IMR-90 (cell line): ENCODE measurements at regions not wholly inside any gene's neighbourhood (a gene's known extent, or its start where the extent isn't known, plus 50 kb on each side); places are given as distances from the start of the nearest gene placed in this dataset.

ENCODE experiments used
- ATAC-seq: fragments of 200-7000 bp; cut with Tn5 transposase; 2 replicates; pipeline ENCODE4 v1.9.1; 2020; ENCODE audit warnings: low read depth, mild to moderate bottlenecking, moderate library complexity
- BruUV-seq: library from RNA; stranded (reverse); fragments of 400-500 nt; replicated peaks from 2 replicates; lab custom pipeline; 2021; lab: Mats Ljungman, UMichigan
- CTCF ChIA-PET: fragments of 300-600 bp; formaldehyde crosslinking; extraction: SDS; loops from one replicate; lab custom pipeline; 2021; ENCODE audit warnings: antibody characterized with exemption; lab: Yijun Ruan, JAX
- POLR2A ChIA-PET: fragments of 300-600 bp; sonication (Branson Sonifier 250); formaldehyde crosslinking; loops from one replicate; lab custom pipeline; 2022; ENCODE audit warnings: antibody characterized with exemption; ENCODE audit not compliant: unreplicated experiment; lab: Charles Lee
- DNase-seq: peaks from one replicate; pipeline ENCODE4 v3.0.0; 2013
- H2AFZ ChIP-seq: replicated peaks from 2 replicates; pipeline ENCODE3; 2013; ENCODE audit warnings: low read length, mild to moderate bottlenecking; ENCODE audit not compliant: poor library complexity
- H2AK5ac ChIP-seq: 2 replicates; pipeline ENCODE4 v1.6.1; 2013; ENCODE audit warnings: low read depth, low read length, inconsistent platforms
- H2AK9ac ChIP-seq: replicated peaks from 2 replicates; pipeline ENCODE3; 2013; ENCODE audit warnings: mild to moderate bottlenecking, low read depth, low read length, moderate library complexity; ENCODE audit not compliant: poor library complexity
- H2BK120ac ChIP-seq: 2 replicates; pipeline ENCODE4 v1.6.1; 2013; ENCODE audit warnings: low read depth, low read length, inconsistent platforms
- H2BK15ac ChIP-seq: 3 replicates; pipeline ENCODE4 v1.6.1; 2013; ENCODE audit warnings: low read depth, low read length, inconsistent platforms
- H2BK20ac ChIP-seq: 2 replicates; pipeline ENCODE4 v1.6.1; 2013; ENCODE audit warnings: low read depth, mild to moderate bottlenecking, inconsistent platforms, low read length, moderate library complexity
- H2BK5ac ChIP-seq: 2 replicates; pipeline ENCODE4 v1.6.1; 2013; ENCODE audit warnings: mild to moderate bottlenecking, low read depth, low read length, inconsistent platforms; ENCODE audit not compliant: poor library complexity, severe bottlenecking
- H3K14ac ChIP-seq: replicated peaks from 2 replicates; pipeline ENCODE4 v1.6.1; 2013; ENCODE audit warnings: low read depth, low read length, inconsistent platforms
- H3K18ac ChIP-seq: 2 replicates; pipeline ENCODE4 v1.6.1; 2013; ENCODE audit warnings: low read depth, low read length, control low read depth
- H3K23ac ChIP-seq: 2 replicates; pipeline ENCODE4 v1.6.1; 2013; ENCODE audit warnings: low read depth, low read length, inconsistent platforms
- H3K27ac ChIP-seq: 2 replicates; pipeline ENCODE4 v1.5.1; 2013; ENCODE audit warnings: mild to moderate bottlenecking, control low read depth, low read length; ENCODE audit not compliant: insufficient read depth
- H3K27me3 ChIP-seq: 2 replicates; pipeline ENCODE4 v1.6.1; 2013; ENCODE audit warnings: low read length; ENCODE audit not compliant: control insufficient read depth, insufficient read depth
- H3K36me3 ChIP-seq: 2 replicates; pipeline ENCODE4 v1.6.1; 2013; ENCODE audit warnings: low read length, mixed read lengths; ENCODE audit not compliant: control insufficient read depth, insufficient read depth
- H3K4ac ChIP-seq: 2 replicates; pipeline ENCODE4 v1.6.1; 2013; ENCODE audit warnings: low read depth, low read length, inconsistent platforms
- H3K4me1 ChIP-seq: 2 replicates; pipeline ENCODE4 v1.6.1; 2013; ENCODE audit warnings: low read length, mixed read lengths; ENCODE audit not compliant: control insufficient read depth, insufficient read depth
- H3K4me2 ChIP-seq: 2 replicates; pipeline ENCODE4 v1.6.1; 2013; ENCODE audit warnings: low read depth, mild to moderate bottlenecking, control low read depth, low read length, moderate library complexity
- H3K4me3 ChIP-seq: 2 replicates; pipeline ENCODE4 v1.5.1; 2013; ENCODE audit warnings: low read depth, mild to moderate bottlenecking, control low read depth, low read length, moderate library complexity; ENCODE audit not compliant: insufficient read depth
- H3K56ac ChIP-seq: 2 replicates; pipeline ENCODE4 v1.6.1; 2013; ENCODE audit warnings: low read length, inconsistent platforms; ENCODE audit not compliant: insufficient read depth; ENCODE audit errors: extremely low read depth
- H3K79me1 ChIP-seq, 2 experiments: 2 replicates each; pipeline ENCODE4 v1.6.1; 2013; ENCODE audit warnings: low read length in 2 of 2, inconsistent platforms in 1 of 2, low read depth in 1 of 2
- H3K9ac ChIP-seq: 2 replicates; pipeline ENCODE4 v1.6.1; 2013; ENCODE audit warnings: low read depth, low read length, control low read depth
- H3K9me1 ChIP-seq: 2 replicates; pipeline ENCODE4 v1.6.1; 2013; ENCODE audit warnings: low read length, inconsistent platforms; ENCODE audit not compliant: insufficient read depth
- H3K9me3 ChIP-seq: 2 replicates; pipeline ENCODE4 v1.6.1; 2013; ENCODE audit warnings: low read length; ENCODE audit not compliant: control insufficient read depth, insufficient read depth
- H4K20me1 ChIP-seq: 2 replicates; pipeline ENCODE4 v1.6.1; 2013; ENCODE audit warnings: low read length, inconsistent platforms; ENCODE audit not compliant: insufficient read depth
- H4K5ac ChIP-seq: 2 replicates; pipeline ENCODE4 v1.6.1; 2013; ENCODE audit warnings: mild to moderate bottlenecking, low read depth, low read length, control low read depth
- H4K8ac ChIP-seq, 2 experiments: 2 replicates each; pipeline ENCODE4 v1.6.1; 2013; ENCODE audit warnings: low read depth in 2 of 2, low read length in 2 of 2, control low read depth in 1 of 2, inconsistent platforms in 1 of 2
- H4K91ac ChIP-seq: 2 replicates; pipeline ENCODE4 v1.6.1; 2013; ENCODE audit warnings: low read depth, low read length, inconsistent platforms; ENCODE audit not compliant: insufficient read depth
- CEBPB ChIP-seq: IDR thresholded peaks from 2 replicates; pipeline ENCODE4 v1.6.1; 2012; ENCODE audit warnings: low read depth, low read length, improper control_type of control experiment
- POLR2A ChIP-seq: IDR thresholded peaks from 2 replicates; pipeline ENCODE4 v1.6.1; 2012; ENCODE audit warnings: mild to moderate bottlenecking, low read depth, low read length
- WGBS, 2 experiments: methylation state at CpG; one replicate each; pipeline versions ENCODE4 v1.1.5 to v1.1.7; 2013; ENCODE audit warnings: missing lambda C conversion rate in 2 of 2; ENCODE audit not compliant: insufficient read length in 1 of 2; ENCODE audit errors: extremely low coverage in 2 of 2; 5-methylcytosine and 5-hydroxymethylcytosine counted together
- dilution Hi-C: fragments of 300-500 bp; cut with HindIII; formaldehyde crosslinking; loops from one replicate; pipeline ENCODE4 v1.14.3; 2018; ENCODE audit warnings: low sequenced_read_pairs; ENCODE audit not compliant: unreplicated experiment
- in situ Hi-C: fragments of 300-500 bp; cut with MboI; formaldehyde crosslinking; loops from 3 replicates; pipeline ENCODE4 v1.14.3; 2019; ENCODE audit warnings: low sequenced_read_pairs, inconsistent platforms, mixed read lengths
- intact Hi-C: fragments of 100-400 bp; cut with micrococcal nuclease; formaldehyde crosslinking; loops from 2 replicates; pipeline ENCODE4 v1.10.0; 2022

DNA sequence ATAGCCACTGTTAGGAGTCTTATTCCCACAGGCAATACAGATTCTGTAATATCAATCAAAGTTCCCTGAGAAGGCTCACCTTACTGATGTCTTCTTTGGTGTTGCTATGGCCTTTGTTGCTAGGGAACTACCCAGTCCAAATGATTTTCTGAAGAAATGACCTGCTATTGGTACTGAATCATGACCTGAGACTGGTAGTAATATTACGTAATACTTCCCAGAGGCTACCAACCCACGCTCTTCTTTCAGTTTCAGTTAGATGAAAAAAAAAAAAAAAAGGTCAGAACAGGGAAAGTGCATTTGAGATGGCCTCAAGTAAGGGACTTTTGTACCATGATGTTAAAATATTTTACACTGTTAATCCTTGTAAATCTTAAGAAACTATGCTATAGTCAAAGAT, 1092.5 kb upstream of the EPHA6 start:
- no peak overlapping the region for H3K4ac ChIP-seq
- DNase-seq, result no peak
- dilution Hi-C loops, result no loop called here
- no peak for ATAC-seq
- H3K9ac ChIP-seq, result no peak overlapping the region
- H3K27me3 ChIP-seq, result no peaks in the 10 kb centered on the region
- no peaks in the 10 kb centered on the region for H3K9me1 ChIP-seq
- H3K4me3 ChIP-seq, result no peak overlapping the region
- in situ Hi-C loops, result no loop called here
- H3K9me3 ChIP-seq, result 0 out of 2 replicates have a peak, but pooled peaks cover 2% of the 10 kb centered on the region
- no peak overlapping the region for H3K4me2 ChIP-seq
- no peak overlapping the region for H3K27ac ChIP-seq
- intact Hi-C loops, result no loop called here
- no peak overlapping the region for H4K5ac ChIP-seq
- no peak overlapping the region for H2BK20ac ChIP-seq
- no peaks in the 10 kb centered on the region for H3K79me1 ChIP-seq
- TF ChIP-seq CEBPB (peak; percentile 82), POLR2A (no peak)
- no peak overlapping the region for H2BK15ac ChIP-seq
- no peaks in the 10 kb centered on the region for H4K20me1 ChIP-seq
- H3K36me3 ChIP-seq, result no peaks in the 10 kb centered on the region
- BruUV-seq, result no TSS peak
- H2AK5ac ChIP-seq, result no peak overlapping the region
- ChIA-PET POLR2A (no interaction called here), CTCF (no interaction called here)
- no peak overlapping the region for H2AFZ ChIP-seq
- no peak overlapping the region for H2BK5ac ChIP-seq
- H4K8ac ChIP-seq, result no peak overlapping the region
- H3K18ac ChIP-seq, result no peak overlapping the region
- H3K23ac ChIP-seq, result no peak overlapping the region
- no peak overlapping the region for H2BK120ac ChIP-seq
- H3K14ac ChIP-seq, result no peak overlapping the region
- whole genome bisulfite sequencing, 2 experiments, result no CpG with 5 or more reads among the region's 2 CpGs
- H3K56ac ChIP-seq, result no peak overlapping the region
- no peak overlapping the region for H4K91ac ChIP-seq
- H2AK9ac ChIP-seq, result no peak overlapping the region
- H3K4me1 ChIP-seq, result no peaks in the 10 kb centered on the region
